HT-29 (cell line): ENCODE measurements at regions not wholly inside any gene's neighbourhood (a gene's known extent, or its start where the extent isn't known, plus 50 kb on each side); places are given as distances from the start of the nearest gene placed in this dataset.
A peak's percentile ranks its signal among the peaks of the same experiment; 100 is the strongest.

ENCODE experiments used
- DNase-seq: peaks from one replicate; pipeline ENCODE4 v3.0.0-alpha.2; 2015; ENCODE audit warnings: low spot score

GRCh38 chr4:176979416-176979815, 186.7 kb upstream of the VEGFC start:
- DNase-seq: no peak

- no peak for DNase-seq
These were observed 188.4 kb upstream of the VEGFC start for GRCh38 chr4:176981074-176981473.

GRCh38 chr4:176981551-176981950, 188.8 kb upstream of the VEGFC start:
- no peak for DNase-seq

GRCh38 chr4:176988226-176988625, 195.5 kb upstream of the VEGFC start:
- DNase-seq: no peak

GRCh38 chr4:176989186-176989585, 196.5 kb upstream of the VEGFC start:
- no peak for DNase-seq

- DNase-seq: no peak
These were observed 207.3 kb upstream of the VEGFC start for GRCh38 chr4:176999935-177000543.

GRCh38 chr4:177001271-177002175, 208.8 kb upstream of the VEGFC start:
- DNase-seq: no peak

- DNase-seq: no peak
These were observed 213.0 kb upstream of the VEGFC start for GRCh38 chr4:177005674-177006230.

GRCh38 chr4:177006331-177006730, 213.6 kb upstream of the VEGFC start:
- no peak for DNase-seq

GRCh38 chr4:177008071-177008835, 215.5 kb upstream of the VEGFC start:
- no peak for DNase-seq

GRCh38 chr4:177008836-177009501, 216.2 kb upstream of the VEGFC start:
- no peak for DNase-seq

- DNase-seq: no peak
These were observed 217.7 kb upstream of the VEGFC start for GRCh38 chr4:177010418-177010817.

GRCh38 chr4:177012918-177013545, 220.3 kb upstream of the VEGFC start:
- no peak for DNase-seq

GRCh38 chr4:177016541-177017141, 223.9 kb upstream of the VEGFC start:
- no peak for DNase-seq

GRCh38 chr4:177023951-177024350, 231.2 kb upstream of the VEGFC start:
- no peak for DNase-seq

- DNase-seq: no peak
These were observed 239.6 kb upstream of the VEGFC start for GRCh38 chr4:177032341-177032740.

GRCh38 chr4:177033135-177033534, 240.4 kb upstream of the VEGFC start:
- no peak for DNase-seq

GRCh38 chr4:177033632-177034031, 240.9 kb upstream of the VEGFC start:
- no peak for DNase-seq

GRCh38 chr4:177041356-177041755, 248.6 kb upstream of the VEGFC start:
- no peak for DNase-seq

- peak; percentile 36 for DNase-seq
These were observed 254.5 kb upstream of the VEGFC start for GRCh38 chr4:177047070-177047850.
